Coronary artery (tissue), 2 donors: ENCODE measurements at regions not wholly inside any gene's neighbourhood (a gene's known extent, or its start where the extent isn't known, plus 50 kb on each side); places are given as distances from the start of the nearest gene placed in this dataset.

Source experiments
- DNase-seq: peaks from one replicate; pipeline ENCODE4 v3.0.0-alpha.2; 2017; ENCODE audit warnings: low spot score
- H3K27ac ChIP-seq, 2 donors: fragments of 200-600 bp; sonication (generic); one replicate each; pipeline ENCODE4 v1.5.1; 2016 to 2019
- H3K4me3 ChIP-seq: fragments of 200-600 bp; sonication (generic); 2 replicates; pipeline ENCODE4 v1.5.1; 2016; ENCODE audit warnings: mild to moderate bottlenecking, moderate library complexity
- CTCF ChIP-seq: fragments of 200-600 bp; sonication (generic); IDR thresholded peaks from one replicate; pipeline ENCODE4 v1.5.1; 2019; ENCODE audit warnings: antibody characterized with exemption

- TF ChIP-seq CTCF: no peak
- Histone ChIP-seq H3K27ac (no peak overlapping the region), H3K4me3 (no peak overlapping the region)
- no peak for DNase-seq
Observed at GRCh38 chr2:58557176-58557575, 316.1 kb upstream of the FANCL start.

GRCh38 chr2:58553937-58554336 lies 312.8 kb upstream of the FANCL start:
- Histone ChIP-seq H3K4me3 (no peak overlapping the region), H3K27ac (no peak overlapping the region)
- TF ChIP-seq CTCF: no peak
- no peak for DNase-seq

- TF ChIP-seq CTCF: no peak
- DNase-seq: no peak
- Histone ChIP-seq H3K4me3 (no peak overlapping the region), H3K27ac (no peak overlapping the region)
Observed at GRCh38 chr2:58553522-58553921, 312.4 kb upstream of the FANCL start.

GRCh38 chr2:58545300-58546280 lies 304.5 kb upstream of the FANCL start:
- no peak overlapping the region for H3K4me3 ChIP-seq
- TF ChIP-seq CTCF: no peak
- H3K27ac ChIP-seq: no peak overlapping the region
- DNase-seq: no peak

GRCh38 chr2:58543442-58543841 lies 302.3 kb upstream of the FANCL start:
- no peak overlapping the region for H3K4me3 ChIP-seq
- H3K27ac ChIP-seq: no peak overlapping the region
- TF ChIP-seq CTCF: no peak
- no peak for DNase-seq

GRCh38 chr2:58541511-58541910 lies 300.4 kb upstream of the FANCL start:
- TF ChIP-seq CTCF: no peak
- Histone ChIP-seq H3K27ac (no peak overlapping the region), H3K4me3 (no peak overlapping the region)
- no peak for DNase-seq

- no peak for TF ChIP-seq CTCF
- no peak for DNase-seq
- Histone ChIP-seq H3K4me3 (no peak overlapping the region), H3K27ac (no peak overlapping the region)
Observed at GRCh38 chr2:58540681-58541080, 299.6 kb upstream of the FANCL start.
